ENCODE measurements at regions not wholly inside any gene's neighbourhood (a gene's known extent, or its start where the extent isn't known, plus 50 kb on each side); places are given as distances from the start of the nearest gene placed in this dataset.

- H3K36me3 ChIP-seq, result no peaks in the 10 kb centered on the region
- no peak for DNase-seq
- intact Hi-C loops (cut with DNase I), result no loop called here
- H3K27me3 ChIP-seq, result no peaks in the 10 kb centered on the region
- H3K4me3 ChIP-seq, result no peak overlapping the region
- no peak overlapping the region for H3K27ac ChIP-seq
- no peak for ATAC-seq
- no peaks in the 10 kb centered on the region for H3K9me3 ChIP-seq
- no peak for TF ChIP-seq CTCF (IDR thresholded peaks at IDR 0.05)
- no peaks in the 10 kb centered on the region for H3K4me1 ChIP-seq
Measured at GRCh38 chr12:72957454-72957853, 685.3 kb downstream of the TRHDE start.

- no peaks in the 10 kb centered on the region for H3K36me3 ChIP-seq
- ATAC-seq, result no peak
- DNase-seq, result no peak
- no peak for TF ChIP-seq CTCF (IDR thresholded peaks at IDR 0.05)
- no peak overlapping the region for H3K4me3 ChIP-seq
- no peaks in the 10 kb centered on the region for H3K9me3 ChIP-seq
- no peaks in the 10 kb centered on the region for H3K4me1 ChIP-seq
- intact Hi-C loops (cut with DNase I), result no loop called here
- H3K27ac ChIP-seq, result no peak overlapping the region
- H3K27me3 ChIP-seq, result no peaks in the 10 kb centered on the region
Measured at GRCh38 chr12:72966684-72967083, 694.5 kb downstream of the TRHDE start.

- ATAC-seq, result no peak
- no peak for DNase-seq
- intact Hi-C loops (cut with DNase I), result no loop called here
- no peak for TF ChIP-seq CTCF (IDR thresholded peaks at IDR 0.05)
- no peak overlapping the region for H3K4me3 ChIP-seq
- H3K9me3 ChIP-seq, result no peaks in the 10 kb centered on the region
- H3K36me3 ChIP-seq, result no peaks in the 10 kb centered on the region
- H3K27me3 ChIP-seq, result no peaks in the 10 kb centered on the region
- no peak overlapping the region for H3K27ac ChIP-seq
- H3K4me1 ChIP-seq, result no peaks in the 10 kb centered on the region
Measured at GRCh38 chr12:72974954-72975555, 702.9 kb downstream of the TRHDE start.

GRCh38 chr12:72978999-72979398 is 706.8 kb downstream of the TRHDE start:
- no peak for TF ChIP-seq CTCF (IDR thresholded peaks at IDR 0.05)
- Histone ChIP-seq H3K27me3 (no peaks in the 10 kb centered on the region), H3K9me3 (no peaks in the 10 kb centered on the region), H3K4me3 (no peak overlapping the region), H3K4me1 (no peaks in the 10 kb centered on the region), H3K36me3 (no peaks in the 10 kb centered on the region), H3K27ac (no peak overlapping the region)
- ATAC-seq, result no peak
- intact Hi-C loops (cut with DNase I), result no loop called here
- no peak for DNase-seq

GRCh38 chr12:72982356-72982755 is 710.2 kb downstream of the TRHDE start:
- Histone ChIP-seq H3K36me3 (no peaks in the 10 kb centered on the region), H3K27me3 (no peaks in the 10 kb centered on the region), H3K9me3 (no peaks in the 10 kb centered on the region), H3K4me3 (no peak overlapping the region), H3K27ac (no peak overlapping the region), H3K4me1 (no peaks in the 10 kb centered on the region)
- no peak for TF ChIP-seq CTCF (IDR thresholded peaks at IDR 0.05)
- ATAC-seq (no peak), DNase-seq (no peak)
- intact Hi-C loops (cut with DNase I), result no loop called here

- no peak for TF ChIP-seq CTCF (IDR thresholded peaks at IDR 0.05)
- no peaks in the 10 kb centered on the region for H3K4me1 ChIP-seq
- ATAC-seq, result no peak
- intact Hi-C loops (cut with DNase I), result no loop called here
- no peaks in the 10 kb centered on the region for H3K36me3 ChIP-seq
- no peak overlapping the region for H3K27ac ChIP-seq
- no peak for DNase-seq
- H3K4me3 ChIP-seq, result no peak overlapping the region
- no peaks in the 10 kb centered on the region for H3K27me3 ChIP-seq
- H3K9me3 ChIP-seq, result no peaks in the 10 kb centered on the region
Measured at GRCh38 chr12:72986963-72987362, 714.8 kb downstream of the TRHDE start.
